ENCODE measurements at regions not wholly inside any gene's neighbourhood (a gene's known extent, or its start where the extent isn't known, plus 50 kb on each side); places are given as distances from the start of the nearest gene placed in this dataset.

- no peak for TF ChIP-seq EP300 (IDR thresholded peaks at IDR 0.05; ENCODE audit: borderline replicate concordance in 1 of 2, low read depth in 1 of 2, low read length in 1 of 2)
- TF ChIP-seq GABPA (IDR thresholded peaks at IDR 0.05; ENCODE audit: low read depth), result no peak
- TF ChIP-seq, protein P1, sequence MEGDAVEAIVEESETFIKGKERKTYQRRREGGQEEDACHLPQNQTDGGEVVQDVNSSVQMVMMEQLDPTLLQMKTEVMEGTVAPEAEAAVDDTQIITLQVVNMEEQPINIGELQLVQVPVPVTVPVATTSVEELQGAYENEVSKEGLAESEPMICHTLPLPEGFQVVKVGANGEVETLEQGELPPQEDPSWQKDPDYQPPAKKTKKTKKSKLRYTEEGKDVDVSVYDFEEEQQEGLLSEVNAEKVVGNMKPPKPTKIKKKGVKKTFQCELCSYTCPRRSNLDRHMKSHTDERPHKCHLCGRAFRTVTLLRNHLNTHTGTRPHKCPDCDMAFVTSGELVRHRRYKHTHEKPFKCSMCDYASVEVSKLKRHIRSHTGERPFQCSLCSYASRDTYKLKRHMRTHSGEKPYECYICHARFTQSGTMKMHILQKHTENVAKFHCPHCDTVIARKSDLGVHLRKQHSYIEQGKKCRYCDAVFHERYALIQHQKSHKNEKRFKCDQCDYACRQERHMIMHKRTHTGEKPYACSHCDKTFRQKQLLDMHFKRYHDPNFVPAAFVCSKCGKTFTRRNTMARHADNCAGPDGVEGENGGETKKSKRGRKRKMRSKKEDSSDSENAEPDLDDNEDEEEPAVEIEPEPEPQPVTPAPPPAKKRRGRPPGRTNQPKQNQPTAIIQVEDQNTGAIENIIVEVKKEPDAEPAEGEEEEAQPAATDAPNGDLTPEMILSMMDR (IDR thresholded peaks at IDR 0.05), result no peak
- TF ChIP-seq PBX3 (IDR thresholded peaks at IDR 0.05), result no peak
- no peak for TF ChIP-seq NRF1 (IDR thresholded peaks at IDR 0.05; ENCODE audit: low read depth, low read length)
These were observed 198.8 kb downstream of the CYRIA start for GRCh38 chr2:16466821-16467151.
